ENCODE measurements at regions not wholly inside any gene's neighbourhood (a gene's known extent, or its start where the extent isn't known, plus 50 kb on each side); places are given as distances from the start of the nearest gene placed in this dataset.

DNA sequence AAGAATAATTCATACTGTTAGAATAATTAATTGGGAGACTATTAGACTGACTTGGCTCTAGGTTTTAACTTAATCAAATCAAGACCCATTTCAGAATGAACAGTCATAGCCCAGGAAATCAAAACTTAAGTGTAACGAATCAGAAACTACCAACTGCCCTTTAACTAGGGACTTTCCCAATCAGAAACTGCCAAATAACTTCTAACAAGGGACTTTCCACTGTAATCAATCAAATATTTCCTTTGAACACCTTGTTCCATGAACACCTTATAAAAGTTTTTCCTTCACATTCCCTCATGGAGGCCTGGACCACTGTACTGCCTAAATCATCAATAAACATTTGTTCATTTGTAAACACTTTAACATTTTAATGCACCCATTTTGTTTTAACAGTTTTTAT, 1054.7 kb upstream of the TMPRSS15 start:
- TF ChIP-seq POLR2A (IDR thresholded peaks at IDR 0.05): no peak
- TF ChIP-seq, protein P1, sequence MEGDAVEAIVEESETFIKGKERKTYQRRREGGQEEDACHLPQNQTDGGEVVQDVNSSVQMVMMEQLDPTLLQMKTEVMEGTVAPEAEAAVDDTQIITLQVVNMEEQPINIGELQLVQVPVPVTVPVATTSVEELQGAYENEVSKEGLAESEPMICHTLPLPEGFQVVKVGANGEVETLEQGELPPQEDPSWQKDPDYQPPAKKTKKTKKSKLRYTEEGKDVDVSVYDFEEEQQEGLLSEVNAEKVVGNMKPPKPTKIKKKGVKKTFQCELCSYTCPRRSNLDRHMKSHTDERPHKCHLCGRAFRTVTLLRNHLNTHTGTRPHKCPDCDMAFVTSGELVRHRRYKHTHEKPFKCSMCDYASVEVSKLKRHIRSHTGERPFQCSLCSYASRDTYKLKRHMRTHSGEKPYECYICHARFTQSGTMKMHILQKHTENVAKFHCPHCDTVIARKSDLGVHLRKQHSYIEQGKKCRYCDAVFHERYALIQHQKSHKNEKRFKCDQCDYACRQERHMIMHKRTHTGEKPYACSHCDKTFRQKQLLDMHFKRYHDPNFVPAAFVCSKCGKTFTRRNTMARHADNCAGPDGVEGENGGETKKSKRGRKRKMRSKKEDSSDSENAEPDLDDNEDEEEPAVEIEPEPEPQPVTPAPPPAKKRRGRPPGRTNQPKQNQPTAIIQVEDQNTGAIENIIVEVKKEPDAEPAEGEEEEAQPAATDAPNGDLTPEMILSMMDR (IDR thresholded peaks at IDR 0.05): no peak
- TF ChIP-seq POLR2AphosphoS5 (IDR thresholded peaks at IDR 0.05): no peak
- no peak for TF ChIP-seq EP300 (IDR thresholded peaks at IDR 0.05)
